ENCODE measurements at regions not wholly inside any gene's neighbourhood (a gene's known extent, or its start where the extent isn't known, plus 50 kb on each side); places are given as distances from the start of the nearest gene placed in this dataset.
A peak's percentile ranks its signal among the peaks of the same experiment; 100 is the strongest.

DNA sequence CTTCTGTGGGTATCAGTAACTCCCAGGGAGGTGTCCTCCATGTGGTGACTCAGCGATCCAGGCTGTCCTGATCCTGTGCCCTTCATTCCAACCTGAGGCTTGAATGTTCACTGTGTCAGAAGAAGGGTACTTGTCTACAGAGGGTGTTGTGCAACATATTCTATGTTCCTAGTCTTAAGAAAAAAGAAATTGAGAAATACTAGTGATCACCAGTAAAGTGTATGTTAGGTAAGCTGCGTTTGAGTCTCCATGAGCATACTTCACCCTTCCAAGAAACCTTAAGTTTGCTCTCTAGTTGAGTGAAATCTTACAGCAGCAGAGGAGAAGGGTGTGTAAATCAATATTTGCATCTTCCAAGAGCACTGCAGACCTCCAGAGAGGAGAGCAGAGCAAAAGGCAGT is 122.2 kb upstream of the SLC24A5 start:
- TF ChIP-seq, protein P1, sequence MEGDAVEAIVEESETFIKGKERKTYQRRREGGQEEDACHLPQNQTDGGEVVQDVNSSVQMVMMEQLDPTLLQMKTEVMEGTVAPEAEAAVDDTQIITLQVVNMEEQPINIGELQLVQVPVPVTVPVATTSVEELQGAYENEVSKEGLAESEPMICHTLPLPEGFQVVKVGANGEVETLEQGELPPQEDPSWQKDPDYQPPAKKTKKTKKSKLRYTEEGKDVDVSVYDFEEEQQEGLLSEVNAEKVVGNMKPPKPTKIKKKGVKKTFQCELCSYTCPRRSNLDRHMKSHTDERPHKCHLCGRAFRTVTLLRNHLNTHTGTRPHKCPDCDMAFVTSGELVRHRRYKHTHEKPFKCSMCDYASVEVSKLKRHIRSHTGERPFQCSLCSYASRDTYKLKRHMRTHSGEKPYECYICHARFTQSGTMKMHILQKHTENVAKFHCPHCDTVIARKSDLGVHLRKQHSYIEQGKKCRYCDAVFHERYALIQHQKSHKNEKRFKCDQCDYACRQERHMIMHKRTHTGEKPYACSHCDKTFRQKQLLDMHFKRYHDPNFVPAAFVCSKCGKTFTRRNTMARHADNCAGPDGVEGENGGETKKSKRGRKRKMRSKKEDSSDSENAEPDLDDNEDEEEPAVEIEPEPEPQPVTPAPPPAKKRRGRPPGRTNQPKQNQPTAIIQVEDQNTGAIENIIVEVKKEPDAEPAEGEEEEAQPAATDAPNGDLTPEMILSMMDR (IDR thresholded peaks at IDR 0.05) = no peak
- Histone ChIP-seq H3K27ac (peak overlapping the region in 1 of 2 donors; percentile 57), H3K27me3 (no peaks in the 10 kb centered on the region), H3K9me3 (no peaks in the 10 kb centered on the region), H3K4me3 (no peak overlapping the region), H3K4me1 (peaks cover 0 to 13% of the 10 kb centered on the region in 2 donors), H3K36me3 (no peaks in the 10 kb centered on the region)
- ATAC-seq (peak; percentile 90), DNase-seq (peak in 2 of 4 donors; percentile 23 to 60)
- intact Hi-C loops (cut with DNase I) = no loop called here

DNA sequence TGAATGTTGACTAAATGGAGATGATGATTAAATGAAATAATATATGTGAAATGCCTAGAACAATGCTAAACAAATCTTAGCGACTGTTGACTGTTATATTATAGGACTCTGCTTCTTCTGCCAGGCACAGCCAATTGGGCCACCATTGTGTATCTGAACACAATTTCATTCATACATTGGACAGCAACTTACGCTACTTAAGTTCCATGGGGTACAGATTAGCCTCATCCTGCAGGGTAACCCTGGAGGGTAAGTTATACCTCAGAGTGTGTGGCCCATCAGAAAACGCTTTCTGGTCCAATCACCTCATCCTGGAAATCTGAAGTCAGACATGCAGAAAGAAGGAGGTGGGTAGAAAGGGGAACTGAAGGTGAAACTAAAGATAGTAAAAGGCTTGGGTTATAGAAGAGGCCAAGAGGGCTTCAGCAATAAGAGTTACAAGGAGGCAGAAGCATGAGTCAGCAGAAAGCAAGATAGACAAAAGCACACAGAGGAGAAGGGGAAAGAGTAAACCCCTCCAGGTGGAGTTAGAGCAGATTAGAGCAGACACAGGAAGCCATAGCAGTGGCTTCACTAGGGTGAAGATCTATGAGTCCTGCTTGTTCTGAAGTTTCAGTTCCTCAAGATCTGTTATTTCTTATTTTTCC is 119.3 kb upstream of the SLC24A5 start:
- no peaks in the 10 kb centered on the region for H3K27me3 ChIP-seq

DNA sequence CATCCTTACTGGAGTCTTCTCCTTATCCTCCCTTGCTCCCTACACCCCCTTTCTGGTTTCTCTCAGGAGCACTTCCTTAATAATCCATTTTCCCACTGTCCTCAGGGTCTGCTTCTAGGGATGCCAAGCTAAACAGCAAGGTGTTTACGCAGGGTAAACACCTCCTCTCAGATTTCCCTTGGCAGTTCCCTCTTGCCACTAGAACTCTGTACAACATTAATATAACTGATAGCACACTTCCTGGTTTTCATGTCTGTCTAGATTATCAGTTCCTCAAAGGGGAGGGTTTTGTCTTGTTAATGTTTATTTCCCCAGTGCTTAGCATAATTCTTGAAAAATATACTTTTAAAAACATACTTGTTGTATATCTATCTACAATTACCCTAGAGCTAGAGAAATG is 118.0 kb upstream of the SLC24A5 start:
- ATAC-seq = peak; percentile 13
- no peaks in the 10 kb centered on the region for H3K9me3 ChIP-seq
- TF ChIP-seq, protein P1 (IDR thresholded peaks at IDR 0.05) = no peak
- no peaks in the 10 kb centered on the region for H3K27me3 ChIP-seq
- H3K4me1 ChIP-seq = peaks cover 0 to 13% of the 10 kb centered on the region in 2 donors
- H3K27ac ChIP-seq = no peak overlapping the region
- no peaks in the 10 kb centered on the region for H3K36me3 ChIP-seq
- no peak overlapping the region for H3K4me3 ChIP-seq
- intact Hi-C loops (cut with DNase I) = no loop called here
- DNase-seq = no peak

More for the DNA sequence above, 119.3 kb upstream of the SLC24A5 start:
- Histone ChIP-seq H3K4me3 (no peak overlapping the region), H3K9me3 (no peaks in the 10 kb centered on the region), H3K4me1 (peaks cover 0 to 13% of the 10 kb centered on the region in 2 donors), H3K27ac (no peak overlapping the region), H3K36me3 (no peaks in the 10 kb centered on the region)
- intact Hi-C loops (cut with DNase I) = no loop called here
- ATAC-seq (no peak), DNase-seq (no peak)
- TF ChIP-seq, protein P1 (IDR thresholded peaks at IDR 0.05) = no peak

DNA sequence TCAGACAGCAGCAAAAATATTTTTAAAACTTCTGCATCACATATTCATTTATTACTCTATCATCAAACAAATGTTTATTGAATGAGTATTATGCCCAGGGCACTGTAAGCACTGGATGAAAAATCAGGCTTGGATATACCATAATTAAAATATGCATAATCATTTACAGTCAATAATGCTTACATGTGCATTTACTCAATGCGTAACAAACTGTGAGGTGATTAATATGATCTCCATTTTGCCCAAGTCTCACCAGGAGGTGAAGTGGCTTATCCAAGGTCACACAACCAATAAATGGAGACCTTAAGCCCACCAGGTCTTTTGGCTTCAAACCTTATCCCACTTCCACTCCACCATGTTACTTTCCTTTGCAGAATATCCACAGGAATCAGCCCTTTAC is 117.3 kb upstream of the SLC24A5 start:
- DNase-seq = no peak
- H3K27me3 ChIP-seq = no peaks in the 10 kb centered on the region
- TF ChIP-seq, protein P1 (IDR thresholded peaks at IDR 0.05) = no peak
- intact Hi-C loops (cut with DNase I) = no loop called here
- no peaks in the 10 kb centered on the region for H3K9me3 ChIP-seq
- no peak for ATAC-seq
- H3K4me1 ChIP-seq = peaks cover 0 to 13% of the 10 kb centered on the region in 2 donors
- no peak overlapping the region for H3K4me3 ChIP-seq
- H3K36me3 ChIP-seq = no peaks in the 10 kb centered on the region
- H3K27ac ChIP-seq = no peak overlapping the region

DNA sequence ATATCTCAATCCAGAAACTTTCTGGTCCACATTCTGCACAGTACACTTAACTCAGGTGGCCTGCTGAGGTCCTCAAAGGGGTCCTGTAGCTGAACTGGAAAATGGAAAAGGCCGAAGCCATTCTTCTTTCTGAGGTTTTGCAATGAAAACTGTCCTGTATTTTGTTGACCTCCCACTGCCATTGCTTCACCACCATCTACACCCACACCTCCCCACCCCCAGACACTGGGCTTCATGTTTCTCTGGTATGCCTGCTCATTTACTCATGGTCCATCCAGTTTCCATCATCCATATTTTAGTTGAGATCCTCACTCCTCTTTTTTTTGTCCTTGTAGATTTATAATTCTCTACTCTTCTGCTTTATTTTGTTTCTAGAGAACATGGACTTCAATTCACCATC is 115.7 kb upstream of the SLC24A5 start:
- Histone ChIP-seq H3K36me3 (no peaks in the 10 kb centered on the region), H3K4me1 (peaks cover 0 to 13% of the 10 kb centered on the region in 2 donors), H3K27ac (no peak overlapping the region), H3K27me3 (no peaks in the 10 kb centered on the region), H3K9me3 (no peaks in the 10 kb centered on the region), H3K4me3 (no peak overlapping the region)
- no peak for ATAC-seq
- intact Hi-C loops (cut with DNase I) = no loop called here
- DNase-seq = no peak
- TF ChIP-seq, protein P1 (IDR thresholded peaks at IDR 0.05) = no peak
